Mammary epithelial cell (primary cell): ENCODE measurements at regions not wholly inside any gene's neighbourhood (a gene's known extent, or its start where the extent isn't known, plus 50 kb on each side); places are given as distances from the start of the nearest gene placed in this dataset.
"Not testable (repeated sequence)": the region's sequence is repeated elsewhere in the genome, so short reads cannot be mapped to it uniquely, and the experiment has no call there.

Experiments used
- EZH2 ChIP-seq: IDR thresholded peaks from 2 replicates; pipeline ENCODE4 v1.6.1; 2012; ENCODE audit warnings: low read length, inconsistent platforms, borderline replicate concordance
- TF ChIP-seq, protein P1 (sequence below), 2 donors: IDR thresholded peaks in 1 of 2; conservative IDR thresholded peaks in 1 of 2; 2 replicates each; pipeline ENCODE4 v1.5.1; 2011 to 2012; ENCODE audit warnings: inconsistent platforms in 2 of 2, low read length in 2 of 2, mild to moderate bottlenecking in 2 of 2, control low read depth in 1 of 2, low read depth in 1 of 2; ENCODE audit not compliant: insufficient read depth in 1 of 2; ENCODE audit errors: extremely low read depth in 1 of 2

- not testable (repeated sequence) for TF ChIP-seq EZH2
- TF ChIP-seq, protein P1, sequence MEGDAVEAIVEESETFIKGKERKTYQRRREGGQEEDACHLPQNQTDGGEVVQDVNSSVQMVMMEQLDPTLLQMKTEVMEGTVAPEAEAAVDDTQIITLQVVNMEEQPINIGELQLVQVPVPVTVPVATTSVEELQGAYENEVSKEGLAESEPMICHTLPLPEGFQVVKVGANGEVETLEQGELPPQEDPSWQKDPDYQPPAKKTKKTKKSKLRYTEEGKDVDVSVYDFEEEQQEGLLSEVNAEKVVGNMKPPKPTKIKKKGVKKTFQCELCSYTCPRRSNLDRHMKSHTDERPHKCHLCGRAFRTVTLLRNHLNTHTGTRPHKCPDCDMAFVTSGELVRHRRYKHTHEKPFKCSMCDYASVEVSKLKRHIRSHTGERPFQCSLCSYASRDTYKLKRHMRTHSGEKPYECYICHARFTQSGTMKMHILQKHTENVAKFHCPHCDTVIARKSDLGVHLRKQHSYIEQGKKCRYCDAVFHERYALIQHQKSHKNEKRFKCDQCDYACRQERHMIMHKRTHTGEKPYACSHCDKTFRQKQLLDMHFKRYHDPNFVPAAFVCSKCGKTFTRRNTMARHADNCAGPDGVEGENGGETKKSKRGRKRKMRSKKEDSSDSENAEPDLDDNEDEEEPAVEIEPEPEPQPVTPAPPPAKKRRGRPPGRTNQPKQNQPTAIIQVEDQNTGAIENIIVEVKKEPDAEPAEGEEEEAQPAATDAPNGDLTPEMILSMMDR (conservative IDR thresholded peaks at IDR 0.05 in 1 of 2, IDR thresholded peaks at IDR 0.05 in 1 of 2; ENCODE audit: extremely low read depth in 1 of 2, insufficient read depth in 1 of 2, low read depth in 1 of 2, low read length in 2 of 2): not testable (repeated sequence)
Observed at GRCh38 chr16:29278097-29278871, 128.2 kb downstream of the NPIPB11 start.
